SK-N-SH treated with all-trans-retinoic acid at 6 μM for 48 hours (cell line): ENCODE measurements at regions not wholly inside any gene's neighbourhood (a gene's known extent, or its start where the extent isn't known, plus 50 kb on each side); places are given as distances from the start of the nearest gene placed in this dataset.
"Not testable (repeated sequence)": the region's sequence is repeated elsewhere in the genome, so short reads cannot be mapped to it uniquely, and the experiment has no call there.

ENCODE experiments used
- ATAC-seq: fragments of 200-7000 bp; cut with Tn5 transposase; 3 replicates; pipeline ENCODE4 v1.9.1; 2020; ENCODE audit warnings: mild to moderate bottlenecking, moderate library complexity
- BACH2 ChIP-seq: fragments of 250-450 bp; sonication (Bioruptor Pico); IDR thresholded peaks from 2 replicates; pipeline ENCODE4 v1.9.0; 2021; ENCODE audit warnings: mild to moderate bottlenecking, borderline replicate concordance
- GLIS3 ChIP-seq: fragments of 250-450 bp; sonication (Bioruptor Pico); IDR thresholded peaks from 2 replicates; pipeline ENCODE4 v1.5.0; 2020; ENCODE audit warnings: mild to moderate bottlenecking, moderate library complexity
- ISL1 ChIP-seq: fragments of 250-450 bp; sonication (Bioruptor Pico); IDR thresholded peaks from 2 replicates; pipeline ENCODE4 v2.1.2; 2022; ENCODE audit warnings: mild to moderate bottlenecking, moderate library complexity
- OSR1 ChIP-seq: fragments of 250-450 bp; sonication (Bioruptor Pico); IDR thresholded peaks from 2 replicates; pipeline ENCODE4 v1.8.0; 2022; ENCODE audit warnings: moderate library complexity, mild to moderate bottlenecking, inconsistent platforms
- PPARA ChIP-seq: fragments of 250-450 bp; sonication (Bioruptor Pico); IDR thresholded peaks from 2 replicates; pipeline ENCODE4 v1.5.0; 2020; ENCODE audit warnings: mild to moderate bottlenecking, borderline replicate concordance
- SNAI2 ChIP-seq: fragments of 250-450 bp; sonication (Bioruptor Pico); IDR thresholded peaks from 2 replicates; pipeline ENCODE4 v1.5.0; 2020; ENCODE audit warnings: mild to moderate bottlenecking, moderate library complexity
- TCF4 ChIP-seq: fragments of 250-450 bp; sonication (Bioruptor Pico); IDR thresholded peaks from 2 replicates; pipeline ENCODE4 v1.8.0; 2021; ENCODE audit warnings: mild to moderate bottlenecking, moderate library complexity, borderline replicate concordance
- TOX ChIP-seq: fragments of 250-450 bp; sonication (Bioruptor Pico); IDR thresholded peaks from 2 replicates; pipeline ENCODE4 v1.8.0; 2021; ENCODE audit warnings: mild to moderate bottlenecking, moderate library complexity, borderline replicate concordance
- ZC3H10 ChIP-seq: fragments of 250-450 bp; sonication (Bioruptor Pico); IDR thresholded peaks from 2 replicates; pipeline ENCODE4 v1.5.1; 2021; ENCODE audit warnings: mild to moderate bottlenecking, moderate library complexity
- ZNF70 ChIP-seq: fragments of 450-650 bp; formaldehyde crosslinking; IDR thresholded peaks from 2 replicates; pipeline ENCODE4 v1.5.0; 2020; ENCODE audit warnings: mild to moderate bottlenecking, moderate library complexity
- TF ChIP-seq, protein P1 (sequence below): fragments of 250-450 bp; sonication (Bioruptor Pico); IDR thresholded peaks from 2 replicates; pipeline ENCODE4 v1.5.1; 2021; ENCODE audit warnings: mild to moderate bottlenecking, moderate library complexity
- TF ChIP-seq, protein P2 (sequence below): fragments of 250-450 bp; sonication (Bioruptor Pico); IDR thresholded peaks from 2 replicates; pipeline ENCODE4 v1.8.0; 2020; ENCODE audit warnings: mild to moderate bottlenecking, moderate library complexity, borderline replicate concordance
- TF ChIP-seq, protein P3 (sequence below): fragments of 250-450 bp; sonication (Bioruptor Pico); IDR thresholded peaks from 2 replicates; pipeline ENCODE4 v1.8.0; 2021; ENCODE audit warnings: low read depth, mild to moderate bottlenecking, moderate library complexity, borderline replicate concordance
- TF ChIP-seq, protein P4 (sequence below): fragments of 250-450 bp; sonication (Bioruptor Pico); IDR thresholded peaks from 2 replicates; pipeline ENCODE4 v1.5.1; 2020; ENCODE audit warnings: low read depth, mild to moderate bottlenecking, moderate library complexity
- TF ChIP-seq, protein P5 (sequence below): fragments of 250-450 bp; sonication (Bioruptor Pico); IDR thresholded peaks from 2 replicates; pipeline ENCODE4 v1.5.0; 2020; ENCODE audit warnings: mild to moderate bottlenecking, moderate library complexity

DNA sequence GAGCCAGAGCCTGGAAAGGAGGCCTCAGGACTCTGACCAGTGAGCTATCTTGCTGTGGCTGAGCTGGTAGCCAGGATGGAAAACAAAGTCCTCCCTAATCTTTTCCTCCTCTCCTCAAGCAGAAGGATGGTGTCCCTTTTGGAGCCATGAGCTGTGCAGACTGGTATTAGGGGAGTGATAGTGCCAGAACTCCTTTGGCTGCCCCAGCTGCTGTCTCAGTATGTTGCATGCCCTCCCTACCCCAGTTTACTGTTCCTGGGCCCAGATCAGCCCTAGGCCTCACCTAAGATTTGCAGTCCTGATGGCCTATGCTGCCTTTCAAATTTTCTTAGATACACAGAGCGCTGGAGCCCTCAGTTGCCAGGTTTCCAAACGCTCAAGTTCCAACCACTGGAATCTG is 150.3 kb upstream of the ALG10B start:
- TF ChIP-seq, protein P1, sequence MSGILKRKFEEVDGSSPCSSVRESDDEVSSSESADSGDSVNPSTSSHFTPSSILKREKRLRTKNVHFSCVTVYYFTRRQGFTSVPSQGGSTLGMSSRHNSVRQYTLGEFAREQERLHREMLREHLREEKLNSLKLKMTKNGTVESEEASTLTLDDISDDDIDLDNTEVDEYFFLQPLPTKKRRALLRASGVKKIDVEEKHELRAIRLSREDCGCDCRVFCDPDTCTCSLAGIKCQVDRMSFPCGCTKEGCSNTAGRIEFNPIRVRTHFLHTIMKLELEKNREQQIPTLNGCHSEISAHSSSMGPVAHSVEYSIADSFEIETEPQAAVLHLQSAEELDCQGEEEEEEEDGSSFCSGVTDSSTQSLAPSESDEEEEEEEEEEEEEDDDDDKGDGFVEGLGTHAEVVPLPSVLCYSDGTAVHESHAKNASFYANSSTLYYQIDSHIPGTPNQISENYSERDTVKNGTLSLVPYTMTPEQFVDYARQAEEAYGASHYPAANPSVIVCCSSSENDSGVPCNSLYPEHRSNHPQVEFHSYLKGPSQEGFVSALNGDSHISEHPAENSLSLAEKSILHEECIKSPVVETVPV (CRISPR knock-in tag) = no peak
- TF ChIP-seq ISL1 (CRISPR knock-in tag) = no peak
- no peak for TF ChIP-seq SNAI2
- TF ChIP-seq, protein P2, sequence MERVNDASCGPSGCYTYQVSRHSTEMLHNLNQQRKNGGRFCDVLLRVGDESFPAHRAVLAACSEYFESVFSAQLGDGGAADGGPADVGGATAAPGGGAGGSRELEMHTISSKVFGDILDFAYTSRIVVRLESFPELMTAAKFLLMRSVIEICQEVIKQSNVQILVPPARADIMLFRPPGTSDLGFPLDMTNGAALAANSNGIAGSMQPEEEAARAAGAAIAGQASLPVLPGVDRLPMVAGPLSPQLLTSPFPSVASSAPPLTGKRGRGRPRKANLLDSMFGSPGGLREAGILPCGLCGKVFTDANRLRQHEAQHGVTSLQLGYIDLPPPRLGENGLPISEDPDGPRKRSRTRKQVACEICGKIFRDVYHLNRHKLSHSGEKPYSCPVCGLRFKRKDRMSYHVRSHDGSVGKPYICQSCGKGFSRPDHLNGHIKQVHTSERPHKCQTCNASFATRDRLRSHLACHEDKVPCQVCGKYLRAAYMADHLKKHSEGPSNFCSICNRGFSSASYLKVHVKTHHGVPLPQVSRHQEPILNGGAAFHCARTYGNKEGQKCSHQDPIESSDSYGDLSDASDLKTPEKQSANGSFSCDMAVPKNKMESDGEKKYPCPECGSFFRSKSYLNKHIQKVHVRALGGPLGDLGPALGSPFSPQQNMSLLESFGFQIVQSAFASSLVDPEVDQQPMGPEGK = no peak
- TF ChIP-seq TOX = no peak
- TF ChIP-seq BACH2 (CRISPR knock-in tag) = no peak
- TF ChIP-seq, all 23 proteins: peak for 0
- ATAC-seq = no peak

DNA sequence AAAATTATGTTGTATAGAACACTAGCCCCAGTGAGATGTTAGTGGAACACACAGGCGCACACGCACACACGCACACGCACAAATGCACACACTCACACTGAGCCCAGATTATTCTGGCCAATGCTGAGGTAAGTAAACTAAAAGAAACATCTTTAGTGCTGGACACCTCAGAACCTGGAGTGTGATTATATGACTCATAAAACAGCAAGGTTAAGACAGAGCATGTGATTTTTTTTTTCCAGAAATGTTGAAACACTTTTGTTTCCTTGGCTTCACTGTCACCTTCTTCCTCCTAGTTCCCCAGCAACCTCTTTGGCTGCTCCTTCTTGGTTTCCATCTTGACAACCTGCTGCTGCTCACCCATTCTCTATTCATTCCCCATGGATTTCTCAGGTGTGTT is 141.0 kb upstream of the ALG10B start:
- TF ChIP-seq, protein P3, sequence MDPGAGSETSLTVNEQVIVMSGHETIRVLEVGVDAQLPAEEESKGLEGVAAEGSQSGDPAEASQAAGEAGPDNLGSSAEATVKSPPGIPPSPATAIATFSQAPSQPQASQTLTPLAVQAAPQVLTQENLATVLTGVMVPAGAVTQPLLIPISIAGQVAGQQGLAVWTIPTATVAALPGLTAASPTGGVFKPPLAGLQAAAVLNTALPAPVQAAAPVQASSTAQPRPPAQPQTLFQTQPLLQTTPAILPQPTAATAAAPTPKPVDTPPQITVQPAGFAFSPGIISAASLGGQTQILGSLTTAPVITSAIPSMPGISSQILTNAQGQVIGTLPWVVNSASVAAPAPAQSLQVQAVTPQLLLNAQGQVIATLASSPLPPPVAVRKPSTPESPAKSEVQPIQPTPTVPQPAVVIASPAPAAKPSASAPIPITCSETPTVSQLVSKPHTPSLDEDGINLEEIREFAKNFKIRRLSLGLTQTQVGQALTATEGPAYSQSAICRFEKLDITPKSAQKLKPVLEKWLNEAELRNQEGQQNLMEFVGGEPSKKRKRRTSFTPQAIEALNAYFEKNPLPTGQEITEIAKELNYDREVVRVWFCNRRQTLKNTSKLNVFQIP (CRISPR knock-in tag) = no peak
- TF ChIP-seq, protein P1 (CRISPR knock-in tag) = no peak
- TF ChIP-seq, protein P4, sequence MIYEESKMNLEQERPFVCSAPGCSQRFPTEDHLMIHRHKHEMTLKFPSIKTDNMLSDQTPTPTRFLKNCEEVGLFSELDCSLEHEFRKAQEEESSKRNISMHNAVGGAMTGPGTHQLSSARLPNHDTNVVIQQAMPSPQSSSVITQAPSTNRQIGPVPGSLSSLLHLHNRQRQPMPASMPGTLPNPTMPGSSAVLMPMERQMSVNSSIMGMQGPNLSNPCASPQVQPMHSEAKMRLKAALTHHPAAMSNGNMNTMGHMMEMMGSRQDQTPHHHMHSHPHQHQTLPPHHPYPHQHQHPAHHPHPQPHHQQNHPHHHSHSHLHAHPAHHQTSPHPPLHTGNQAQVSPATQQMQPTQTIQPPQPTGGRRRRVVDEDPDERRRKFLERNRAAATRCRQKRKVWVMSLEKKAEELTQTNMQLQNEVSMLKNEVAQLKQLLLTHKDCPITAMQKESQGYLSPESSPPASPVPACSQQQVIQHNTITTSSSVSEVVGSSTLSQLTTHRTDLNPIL = no peak
- TF ChIP-seq TCF4 (CRISPR knock-in tag) = no peak
- TF ChIP-seq, all 23 proteins: peak for 0
- ATAC-seq = no peak

DNA sequence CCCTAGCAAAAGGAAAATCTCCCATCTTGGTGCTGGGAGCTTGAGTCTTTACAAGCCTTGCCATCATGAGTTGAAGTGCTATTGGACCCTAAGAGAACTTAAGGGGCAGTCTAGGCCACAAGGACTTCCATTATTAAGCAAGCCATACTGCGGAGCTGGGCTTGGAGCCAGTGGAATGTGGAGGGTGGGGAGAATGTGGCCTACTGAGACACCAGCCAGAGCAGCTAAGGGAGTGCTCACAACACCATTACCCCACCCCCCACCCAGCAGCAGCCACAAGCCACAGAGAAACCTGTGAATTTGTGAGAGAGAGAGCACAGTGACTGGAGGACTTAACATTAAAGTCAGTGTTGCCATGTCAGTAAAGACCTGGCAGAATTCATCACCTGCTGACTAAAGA is 133.0 kb upstream of the ALG10B start:
- ATAC-seq = not testable (repeated sequence)

DNA sequence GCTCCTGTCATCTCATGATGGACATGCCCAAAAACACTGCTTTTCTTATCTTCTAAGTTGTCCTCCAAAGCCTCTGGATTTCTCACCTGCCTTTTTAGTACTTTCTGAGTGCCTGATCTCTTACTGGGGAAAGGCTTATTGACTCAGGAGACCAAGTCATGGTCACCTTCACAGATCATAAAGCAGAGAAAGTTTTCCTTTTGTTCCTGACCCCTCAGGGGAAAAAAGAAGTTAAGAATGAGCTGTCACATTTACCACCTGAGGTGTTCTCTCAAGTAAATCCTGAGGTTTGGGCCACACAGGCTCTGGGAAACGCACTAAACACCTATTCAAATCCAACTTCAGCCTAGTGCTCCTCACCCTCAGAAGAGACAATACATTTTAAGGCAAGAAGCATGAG is 119.3 kb upstream of the ALG10B start:
- ATAC-seq = not testable (repeated sequence)

DNA sequence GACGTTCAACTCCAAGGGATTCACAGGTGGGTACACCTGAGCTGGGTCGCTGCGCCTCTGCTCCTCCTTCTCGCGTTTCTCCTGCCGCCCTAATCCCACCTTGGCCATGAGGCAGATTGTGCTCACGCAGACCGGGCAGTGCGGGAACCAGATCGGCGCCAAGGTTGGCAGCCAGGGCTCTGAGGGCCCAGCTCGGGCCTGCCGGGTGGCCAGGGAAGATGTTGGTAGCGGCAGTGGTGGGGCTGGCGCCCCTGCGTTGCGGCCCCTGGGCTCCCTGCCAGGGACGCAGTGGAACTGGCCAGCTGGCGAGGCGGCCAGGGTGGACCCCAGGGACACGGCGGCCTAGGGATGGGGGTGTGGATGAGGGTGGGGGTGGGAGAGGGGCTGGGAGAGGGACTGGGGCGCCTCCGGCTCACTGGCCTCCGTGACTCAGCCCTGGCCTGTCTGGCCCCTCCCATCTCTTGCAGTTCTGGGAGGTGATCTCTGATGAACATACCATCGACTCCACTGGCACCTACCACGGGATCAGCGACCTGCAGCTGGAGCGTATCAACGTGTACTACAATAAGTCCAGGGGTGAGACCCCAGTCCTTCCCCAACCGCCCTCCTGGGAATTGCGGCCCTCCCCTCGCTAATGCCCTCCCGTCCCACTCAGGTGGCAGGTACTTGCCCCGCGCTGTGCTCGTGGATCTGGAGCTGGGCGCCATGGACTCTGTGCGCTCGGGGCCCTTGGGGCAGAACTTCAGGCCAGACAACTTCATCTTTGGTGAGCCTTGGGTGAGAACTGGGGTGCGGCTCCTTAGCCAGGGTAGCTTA is 114.9 kb upstream of the ALG10B start:
- TF ChIP-seq, protein P4 = no peak
- no peak for TF ChIP-seq OSR1 (CRISPR knock-in tag)
- TF ChIP-seq GLIS3 (CRISPR knock-in tag) = no peak
- TF ChIP-seq, protein P3 (CRISPR knock-in tag) = no peak
- no peak for TF ChIP-seq SNAI2
- TF ChIP-seq, protein P5, sequence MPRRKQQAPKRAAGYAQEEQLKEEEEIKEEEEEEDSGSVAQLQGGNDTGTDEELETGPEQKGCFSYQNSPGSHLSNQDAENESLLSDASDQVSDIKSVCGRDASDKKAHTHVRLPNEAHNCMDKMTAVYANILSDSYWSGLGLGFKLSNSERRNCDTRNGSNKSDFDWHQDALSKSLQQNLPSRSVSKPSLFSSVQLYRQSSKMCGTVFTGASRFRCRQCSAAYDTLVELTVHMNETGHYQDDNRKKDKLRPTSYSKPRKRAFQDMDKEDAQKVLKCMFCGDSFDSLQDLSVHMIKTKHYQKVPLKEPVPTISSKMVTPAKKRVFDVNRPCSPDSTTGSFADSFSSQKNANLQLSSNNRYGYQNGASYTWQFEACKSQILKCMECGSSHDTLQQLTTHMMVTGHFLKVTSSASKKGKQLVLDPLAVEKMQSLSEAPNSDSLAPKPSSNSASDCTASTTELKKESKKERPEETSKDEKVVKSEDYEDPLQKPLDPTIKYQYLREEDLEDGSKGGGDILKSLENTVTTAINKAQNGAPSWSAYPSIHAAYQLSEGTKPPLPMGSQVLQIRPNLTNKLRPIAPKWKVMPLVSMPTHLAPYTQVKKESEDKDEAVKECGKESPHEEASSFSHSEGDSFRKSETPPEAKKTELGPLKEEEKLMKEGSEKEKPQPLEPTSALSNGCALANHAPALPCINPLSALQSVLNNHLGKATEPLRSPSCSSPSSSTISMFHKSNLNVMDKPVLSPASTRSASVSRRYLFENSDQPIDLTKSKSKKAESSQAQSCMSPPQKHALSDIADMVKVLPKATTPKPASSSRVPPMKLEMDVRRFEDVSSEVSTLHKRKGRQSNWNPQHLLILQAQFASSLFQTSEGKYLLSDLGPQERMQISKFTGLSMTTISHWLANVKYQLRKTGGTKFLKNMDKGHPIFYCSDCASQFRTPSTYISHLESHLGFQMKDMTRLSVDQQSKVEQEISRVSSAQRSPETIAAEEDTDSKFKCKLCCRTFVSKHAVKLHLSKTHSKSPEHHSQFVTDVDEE (CRISPR knock-in tag) = no peak
- TF ChIP-seq ZNF70 = no peak
- no peak for TF ChIP-seq ISL1 (CRISPR knock-in tag)
- TF ChIP-seq PPARA (CRISPR knock-in tag) = no peak
- TF ChIP-seq, protein P1 (CRISPR knock-in tag) = no peak
- TF ChIP-seq ZC3H10 (CRISPR knock-in tag) = no peak
- no peak for ATAC-seq
